Stimulated activated CD4-positive, alpha-beta T cell treated with anti-CD3 and anti-CD28 coated beads, Interleukin-2, amount 100 ng/mL, for 24 hours (primary cell): ENCODE measurements at regions not wholly inside any gene's neighbourhood (a gene's known extent, or its start where the extent isn't known, plus 50 kb on each side); places are given as distances from the start of the nearest gene placed in this dataset.

Experiments
- DNase-seq, 2 donors: peaks; one replicate each; pipeline ENCODE4 v3.0.0-alpha.2; 2020

DNA sequence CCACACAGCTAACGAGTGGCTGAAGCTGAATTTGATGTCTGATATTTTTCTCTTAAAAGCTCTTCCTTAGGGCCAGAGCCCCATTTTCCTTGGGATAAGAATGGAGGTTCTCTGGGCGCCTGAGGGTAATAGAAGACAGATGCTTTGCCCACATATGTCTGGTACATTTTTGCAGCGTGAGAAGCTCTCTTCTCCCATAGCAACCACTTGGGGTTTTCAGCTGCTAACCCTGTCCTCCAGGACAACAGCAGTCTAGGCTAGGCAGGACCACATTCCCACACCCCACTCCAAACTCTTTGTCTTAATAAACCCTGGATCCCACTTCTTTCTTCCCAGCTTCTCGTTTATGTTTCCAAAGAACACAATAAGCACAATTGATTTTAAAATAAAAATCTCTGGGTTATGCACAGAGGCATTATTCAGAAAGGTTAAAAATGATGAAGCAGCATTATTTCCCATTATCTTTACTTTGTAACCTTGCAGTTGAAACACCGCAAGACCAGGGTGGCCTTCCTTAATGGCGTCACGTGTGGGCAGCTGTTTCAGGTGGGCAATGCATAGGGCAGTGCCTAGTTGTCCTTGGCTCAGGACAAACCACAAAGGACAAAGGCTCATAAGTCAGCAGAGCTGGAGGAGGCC lies 56.5 kb upstream of the NTRK3 start:
- DNase-seq, result no peak

DNA sequence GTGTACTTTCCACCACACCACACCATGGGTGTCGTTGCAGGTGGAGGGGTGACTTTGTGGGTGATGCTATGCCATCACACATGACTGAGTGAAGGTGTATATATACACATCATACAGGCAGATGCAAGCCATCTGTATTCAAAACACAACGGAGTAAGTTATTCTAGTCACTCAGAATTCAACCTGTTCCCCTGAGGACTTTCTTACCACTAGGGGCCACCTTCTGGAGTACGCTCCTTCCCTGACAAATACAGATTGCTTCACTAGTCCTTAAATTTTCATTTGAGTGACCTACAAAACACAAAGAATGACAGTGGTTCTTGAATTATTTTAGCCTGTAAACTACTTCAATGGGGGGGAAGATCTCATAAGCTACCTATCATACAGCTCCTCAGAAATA lies 52.8 kb upstream of the NTRK3 start:
- DNase-seq, result no peak

DNA sequence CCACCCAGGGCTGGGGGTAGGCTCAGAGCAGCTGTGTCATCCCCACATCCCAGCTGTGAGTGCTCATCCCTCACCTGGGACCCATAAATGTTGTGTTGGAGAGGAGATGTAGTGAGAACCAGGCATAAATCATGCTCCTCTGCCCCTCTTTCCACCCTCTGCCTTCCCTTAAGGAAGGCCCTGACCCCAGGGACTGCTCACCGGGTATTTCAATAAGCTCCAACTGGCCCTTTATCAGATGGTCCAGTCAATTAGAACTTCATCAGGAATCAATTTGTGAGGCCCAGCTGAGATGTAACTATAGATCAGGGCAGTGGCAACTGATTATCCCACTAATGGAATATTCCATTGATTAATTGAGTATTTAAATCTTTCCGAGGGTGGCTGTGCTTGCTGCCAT lies 50.8 kb upstream of the NTRK3 start:
- no peak for DNase-seq
